ENCODE measurements at regions not wholly inside any gene's neighbourhood (a gene's known extent, or its start where the extent isn't known, plus 50 kb on each side); places are given as distances from the start of the nearest gene placed in this dataset.

DNA sequence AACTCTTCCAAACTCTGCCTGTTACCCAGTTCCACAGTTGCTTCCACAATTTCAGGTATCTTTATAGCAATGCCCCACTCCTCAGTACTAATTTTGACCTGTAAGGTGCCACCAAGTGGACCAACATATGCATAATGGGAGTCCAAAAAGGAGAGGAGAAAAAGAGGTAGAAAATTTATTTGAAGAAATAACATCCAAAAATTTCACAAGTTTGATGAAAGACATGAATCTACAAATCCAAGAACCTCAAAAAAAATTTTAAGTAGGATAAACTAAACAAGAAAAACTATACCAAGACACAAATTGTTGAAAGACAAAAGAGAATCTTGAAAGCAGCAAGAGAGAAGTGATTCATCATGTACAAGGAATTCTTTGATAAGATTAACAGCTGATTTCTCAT lies 79.8 kb downstream of the BARX1 start:
- no peak for DNase-seq

- DNase-seq = no peak
Observed at GRCh38 chr9:93874242-93874641, 80.9 kb downstream of the BARX1 start.

DNA sequence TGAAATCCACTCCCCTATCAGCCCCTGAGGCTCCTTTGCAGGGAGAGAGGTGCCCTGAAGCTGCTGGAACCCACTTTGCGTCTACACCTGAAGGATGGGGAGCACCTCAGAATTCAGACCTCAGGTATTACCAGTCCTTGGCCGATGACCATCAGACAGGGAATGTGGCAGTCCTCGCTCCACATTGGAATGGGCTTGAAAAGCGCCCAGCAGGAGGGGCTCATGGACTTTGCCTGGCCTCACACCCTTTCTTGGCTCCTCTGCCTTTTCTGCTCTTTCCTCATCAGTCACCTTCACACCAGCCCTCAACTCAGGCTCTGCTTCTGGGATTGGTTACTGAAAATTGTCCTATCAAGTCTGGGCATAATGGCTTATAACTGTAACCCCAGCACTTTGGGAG lies 83.9 kb downstream of the BARX1 start:
- DNase-seq = no peak

- DNase-seq = no peak
Observed at GRCh38 chr9:93869863-93870262, 85.3 kb downstream of the BARX1 start.

- DNase-seq = no peak
Observed at GRCh38 chr9:93869088-93869487, 86.1 kb downstream of the BARX1 start.

DNA sequence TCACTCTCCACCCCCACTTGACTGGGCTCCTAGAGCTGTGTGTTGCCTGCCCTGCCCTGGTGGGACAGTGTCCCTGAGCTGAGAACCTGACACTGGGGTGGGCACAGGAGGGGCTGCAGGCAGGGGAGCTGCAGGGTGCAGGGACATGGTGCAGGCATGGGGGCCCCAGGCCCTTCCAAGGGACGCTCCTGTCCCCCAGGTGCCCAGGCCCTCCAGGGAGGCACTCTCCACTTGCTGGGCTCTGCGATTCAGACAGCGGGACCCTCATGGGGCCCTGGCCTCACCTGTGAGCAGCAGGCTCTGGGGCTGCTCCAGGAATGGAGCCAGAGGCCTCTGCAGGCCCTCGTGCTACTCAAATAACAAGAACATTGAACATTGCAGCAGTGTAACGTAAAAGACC lies 89.4 kb downstream of the BARX1 start:
- DNase-seq = no peak

DNA sequence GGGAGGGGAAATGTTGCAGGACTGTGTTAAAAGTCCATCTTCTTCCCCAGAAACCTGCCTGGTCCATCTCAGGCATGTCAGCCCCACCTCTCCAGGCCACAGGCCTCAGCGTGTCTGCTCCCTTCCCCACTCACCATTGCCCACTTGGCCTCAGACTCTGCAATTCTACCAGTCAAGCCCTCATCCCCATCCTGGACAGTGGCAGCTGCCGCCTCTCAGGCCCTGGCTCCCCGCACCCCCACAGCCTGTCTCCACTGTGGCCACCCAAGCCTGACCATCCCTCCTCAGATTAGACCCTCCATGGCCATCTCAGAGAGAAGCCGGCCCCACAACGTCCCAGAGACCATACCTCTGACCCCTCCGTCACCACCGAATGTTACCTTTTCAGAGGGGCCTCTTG lies 89.9 kb downstream of the BARX1 start:
- no peak for DNase-seq

DNA sequence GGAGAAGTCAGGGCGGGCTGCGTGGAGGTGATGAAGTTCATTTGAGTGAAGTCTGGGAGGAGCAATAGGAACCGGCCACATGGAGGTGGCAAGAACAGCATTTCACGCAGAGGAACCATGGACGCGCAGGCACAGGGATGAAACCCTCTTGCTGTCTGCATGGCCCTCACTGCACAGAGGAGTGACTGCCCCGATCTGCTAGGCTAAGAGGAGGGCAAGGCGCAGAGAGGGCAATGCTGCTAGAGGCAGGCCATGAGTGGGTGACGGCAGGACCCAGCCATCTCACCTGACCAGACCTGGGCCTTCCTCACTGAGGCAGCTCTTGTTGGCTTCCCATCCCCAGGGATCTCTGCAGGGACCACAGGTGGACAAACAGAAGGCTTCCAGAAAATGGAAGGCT lies 90.3 kb downstream of the BARX1 start:
- no peak for DNase-seq

GRCh38 chr9:93864032-93864431 lies 91.1 kb downstream of the BARX1 start:
- no peak for DNase-seq

GRCh38 chr9:93862877-93863545 lies 92.1 kb downstream of the BARX1 start:
- DNase-seq = no peak

DNA sequence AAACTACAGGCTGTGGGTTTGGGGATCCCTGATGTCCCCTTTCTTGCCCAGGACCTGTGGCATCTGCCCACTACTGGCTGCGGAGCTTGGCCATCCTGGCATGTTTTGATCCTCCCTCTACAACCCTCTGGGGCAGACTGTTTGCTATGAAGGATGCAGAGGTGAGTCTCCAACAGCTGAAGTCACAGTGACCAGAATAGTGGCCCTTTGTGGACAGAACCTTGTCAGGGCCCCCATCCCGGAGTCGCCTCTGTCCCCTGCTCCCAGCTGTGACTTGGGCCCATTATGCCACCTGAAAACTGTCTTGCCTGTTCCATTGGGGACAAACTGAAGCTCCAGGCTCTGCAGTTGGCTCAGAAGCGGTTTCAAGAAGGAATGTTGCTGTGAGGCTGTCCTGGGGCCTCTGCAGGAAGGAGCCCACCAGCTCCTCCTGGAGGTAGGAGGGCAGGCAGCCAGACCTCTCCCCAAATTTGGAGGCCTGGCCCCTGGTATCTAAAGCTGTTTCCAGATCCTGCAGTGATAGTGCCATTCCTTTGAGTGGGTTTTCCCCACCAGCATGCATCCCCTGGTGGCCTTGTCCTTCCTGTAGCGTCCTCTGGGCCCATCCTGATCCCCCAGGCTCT lies 93.3 kb downstream of the BARX1 start:
- no peak for DNase-seq

- no peak for DNase-seq
Observed at GRCh38 chr9:93860694-93861658, 94.2 kb downstream of the BARX1 start.

DNA sequence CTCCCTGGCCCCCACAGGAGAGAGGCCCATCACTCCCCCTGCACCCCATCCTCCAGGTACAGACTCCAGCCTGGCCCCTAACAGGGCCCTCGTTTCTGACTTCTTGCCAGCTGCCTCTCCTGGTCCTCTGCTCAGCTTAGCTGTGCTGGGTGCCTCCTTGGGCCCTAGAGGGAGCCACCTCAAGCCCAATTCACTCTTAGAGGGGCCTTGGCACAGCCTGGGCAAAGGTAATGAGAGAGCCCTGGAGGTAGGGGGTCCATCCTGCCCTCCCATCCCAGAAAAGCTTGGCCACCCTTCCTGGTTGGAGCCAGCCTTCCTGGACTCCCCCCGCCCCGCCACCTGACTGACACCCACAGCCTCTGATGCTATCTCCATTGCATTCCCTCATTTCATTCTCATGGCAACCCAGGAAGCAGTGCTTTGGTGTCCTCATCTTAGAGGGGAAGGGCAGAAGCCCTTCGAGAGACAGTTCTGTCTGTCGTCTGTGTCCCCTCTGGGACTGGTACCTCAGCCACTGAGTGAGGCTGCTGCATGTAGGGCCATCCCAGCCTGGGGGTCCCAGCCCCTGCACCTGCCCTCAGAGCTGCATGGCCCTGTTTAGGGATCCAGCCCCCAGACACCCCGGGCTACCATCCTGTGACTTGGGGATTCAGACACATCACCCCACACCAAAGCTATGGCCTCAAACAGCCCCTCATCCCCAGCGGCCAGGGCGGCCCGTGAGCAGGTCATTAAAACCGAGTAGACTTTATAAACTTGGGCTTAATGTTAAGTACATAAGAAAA lies 95.5 kb downstream of the BARX1 start:
- DNase-seq = no peak

DNA sequence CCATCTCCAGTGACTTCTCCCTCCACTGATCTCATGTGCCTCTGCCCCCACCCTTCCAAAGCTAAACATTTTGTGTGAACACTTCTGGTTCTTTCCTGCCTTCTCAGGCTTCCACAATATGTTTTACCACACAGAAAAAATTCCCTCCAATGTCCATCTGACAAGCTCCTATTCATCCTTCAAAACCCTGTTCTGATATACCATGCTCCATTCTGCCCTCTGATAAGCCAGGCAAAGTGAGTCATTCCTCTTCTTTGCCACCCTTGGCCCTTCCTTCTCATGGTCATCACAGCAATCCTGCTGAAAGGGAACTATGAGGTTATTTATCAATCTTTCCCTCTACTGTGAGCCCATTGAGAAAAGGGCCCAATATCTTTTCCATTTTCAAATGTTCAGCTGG lies 97.6 kb downstream of the BARX1 start:
- DNase-seq = no peak

GRCh38 chr9:93852728-93853127 lies 102.4 kb downstream of the BARX1 start:
- DNase-seq = no peak

- DNase-seq = no peak
Observed at GRCh38 chr9:93846349-93846748, 108.8 kb downstream of the BARX1 start.

DNA sequence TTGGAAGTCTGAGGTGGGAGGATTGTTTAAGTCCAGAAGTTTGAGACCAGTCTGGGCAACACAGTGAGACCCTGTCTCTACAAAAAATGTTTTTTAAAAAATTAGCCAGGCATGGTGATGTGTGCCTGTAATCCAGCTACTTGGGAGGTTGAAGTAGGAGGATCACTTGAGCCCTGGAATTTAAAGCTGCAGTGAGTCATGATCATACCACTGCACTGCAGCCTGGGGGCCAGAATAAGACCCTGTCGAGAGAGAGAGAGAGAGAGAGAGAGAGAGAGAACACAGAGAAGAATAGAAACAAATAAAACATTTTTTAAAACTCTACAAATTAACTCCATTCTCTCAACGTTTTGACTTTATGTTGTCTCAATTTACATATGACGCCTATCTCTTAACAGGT lies 111.8 kb downstream of the BARX1 start:
- no peak for DNase-seq

DNA sequence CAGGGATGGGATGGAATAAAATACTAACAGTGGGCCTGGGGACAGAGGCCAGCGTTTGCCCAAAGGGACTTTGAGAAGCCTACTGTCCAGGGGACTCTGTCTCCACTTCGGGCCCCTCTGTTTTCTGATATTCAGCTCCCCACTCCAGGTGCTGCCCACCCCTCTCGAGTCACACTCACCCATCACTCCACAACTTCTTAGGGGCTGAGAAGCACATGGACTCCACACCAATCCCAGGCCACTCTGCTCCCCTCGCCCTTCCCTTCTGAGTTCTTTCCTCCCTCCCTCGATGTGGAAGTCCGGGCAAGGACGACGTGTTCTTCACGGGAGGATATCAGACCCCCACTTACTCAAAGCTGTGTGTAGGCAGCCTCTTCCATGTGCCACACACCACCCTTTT lies 124.5 kb downstream of the BARX1 start:
- DNase-seq = no peak

DNA sequence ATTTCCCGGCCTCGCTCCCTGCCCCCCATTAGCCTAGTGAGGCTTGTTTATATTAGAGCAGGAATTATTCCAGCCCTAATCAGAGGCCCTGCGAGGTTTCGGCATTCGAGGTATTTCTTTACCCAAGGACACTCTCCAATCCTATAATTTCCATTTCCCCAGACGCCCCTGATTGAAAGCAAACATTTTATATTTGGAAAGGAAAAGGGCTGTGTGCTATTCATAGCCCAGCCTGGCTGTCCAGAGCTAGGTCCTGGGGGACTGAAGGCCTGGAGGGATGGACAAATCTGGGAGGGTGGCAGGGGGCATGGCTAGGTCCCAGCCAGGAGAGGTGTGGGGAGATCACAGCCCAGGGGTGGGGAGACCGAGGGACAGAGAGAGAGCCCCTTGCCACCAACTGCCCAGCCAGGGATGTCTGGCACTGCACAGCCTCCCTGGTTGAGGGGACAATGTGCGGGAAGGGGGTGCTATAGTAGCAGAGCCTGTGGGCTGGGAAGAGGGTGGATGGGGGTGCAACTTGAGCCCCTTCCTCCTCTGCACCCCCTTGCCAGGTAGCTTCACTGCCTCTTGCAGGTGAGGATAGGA lies 125.1 kb downstream of the BARX1 start:
- no peak for DNase-seq

- DNase-seq = no peak
Observed at GRCh38 chr9:93829271-93830011, 125.7 kb downstream of the BARX1 start.

- no peak for DNase-seq
Observed at GRCh38 chr9:93828331-93829097, 126.6 kb downstream of the BARX1 start.
